ENCODE measurements at regions not wholly inside any gene's neighbourhood (a gene's known extent, or its start where the extent isn't known, plus 50 kb on each side); places are given as distances from the start of the nearest gene placed in this dataset.

GRCh38 chr20:40489886-40490285, 199.2 kb downstream of the MAFB start:
- TF ChIP-seq POLR2A (IDR thresholded peaks at IDR 0.05; ENCODE audit: low read depth, low read length) (no peak), POLR2AphosphoS5 (IDR thresholded peaks at IDR 0.05; ENCODE audit: low read depth, low read length) (no peak), TAF1 (IDR thresholded peaks at IDR 0.05; ENCODE audit: low read depth, low read length) (no peak), POU2F2 (IDR thresholded peaks at IDR 0.05; ENCODE audit: low read depth, low read length) (no peak), PAX5 (IDR thresholded peaks at IDR 0.05; ENCODE audit: insufficient read depth, low read length, severe bottlenecking) (no peak)

Data from GM12891 (cell line).